OCI-LY7 (cell line): ENCODE measurements at regions not wholly inside any gene's neighbourhood (a gene's known extent, or its start where the extent isn't known, plus 50 kb on each side); places are given as distances from the start of the nearest gene placed in this dataset.

Experiments used
- CTCF ChIP-seq: fragments of 200-600 bp; sonication (generic); conservative IDR thresholded peaks from 2 replicates; pipeline ENCODE4 v1.5.1; 2014; ENCODE audit warnings: mild to moderate bottlenecking, antibody characterized with exemption, low read length, moderate library complexity, mixed read lengths
- EZH2phosphoT487 ChIP-seq: fragments of 200-600 bp; sonication (generic); IDR thresholded peaks from 2 replicates; pipeline ENCODE4 v1.6.1; 2018; ENCODE audit warnings: low read depth, borderline replicate concordance, mild to moderate bottlenecking, mixed run types, antibody characterized with exemption, low read length, moderate library complexity, mixed read lengths

- TF ChIP-seq CTCF (no peak), EZH2phosphoT487 (no peak)
Measured at GRCh38 chr20:48094196-48094749, 309.0 kb upstream of the SULF2 start.
